ENCODE measurements at regions not wholly inside any gene's neighbourhood (a gene's known extent, or its start where the extent isn't known, plus 50 kb on each side); places are given as distances from the start of the nearest gene placed in this dataset.

DNA sequence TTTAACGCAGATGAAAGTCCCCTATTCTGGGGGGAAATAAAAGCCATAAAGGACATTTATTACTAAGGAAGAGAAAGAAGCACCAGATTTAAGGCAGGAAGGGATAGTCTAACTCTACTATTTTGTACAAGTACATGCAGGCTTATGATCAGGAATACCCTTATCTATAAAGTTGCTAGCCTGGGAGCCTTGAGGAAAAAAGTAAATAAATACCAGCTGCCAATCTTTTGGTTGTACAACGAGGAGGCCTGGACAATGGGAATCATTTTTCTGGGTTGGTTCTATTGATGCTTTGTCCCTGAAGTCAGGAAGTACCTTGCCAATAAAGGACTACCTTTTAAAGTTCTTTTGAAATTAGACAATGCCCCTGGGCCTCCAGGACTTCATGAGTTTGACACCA, 367.8 kb downstream of the LMO4 start:
- no peaks in the 10 kb centered on the region for H3K4me1 ChIP-seq (ENCODE audit: insufficient read depth, low read length)
- H3K36me3 Mint-ChIP-seq, result peaks cover 0 to 1% of the 10 kb centered on the region in 2 donors
- intact Hi-C loops (cut with micrococcal nuclease), result no loop called here
- H3K4me3 ChIP-seq (ENCODE audit: low read length in 2 of 2), result no peak overlapping the region
- no peaks in the 10 kb centered on the region for H3K4me1 Mint-ChIP-seq
- ChIA-PET CTCF (ENCODE audit: partially characterized antibody) (no interaction called here), POLR2A (ENCODE audit: partially characterized antibody) (no interaction called here)
- H3K27ac Mint-ChIP-seq, result no peak overlapping the region
- H3K36me3 ChIP-seq (ENCODE audit: insufficient read depth, low read length), result no peaks in the 10 kb centered on the region
- H3K9me3 Mint-ChIP-seq, result peaks cover 0 to 16% (median 5%) of the 10 kb centered on the region in 8 donors
- peaks cover 2% of the 10 kb centered on the region in 2 donors for H3K27me3 Mint-ChIP-seq
- DNase-seq, result no peak
- H3K27me3 ChIP-seq (ENCODE audit: insufficient read depth, low read length), result no peaks in the 10 kb centered on the region
- no peak overlapping the region for H3K4me3 Mint-ChIP-seq
- no peak overlapping the region for H3K27ac ChIP-seq (ENCODE audit: low read depth, low read length)
- H3K9me3 ChIP-seq (ENCODE audit: control insufficient read depth in 1 of 2, low read length in 2 of 2), result no peaks in the 10 kb centered on the region

DNA sequence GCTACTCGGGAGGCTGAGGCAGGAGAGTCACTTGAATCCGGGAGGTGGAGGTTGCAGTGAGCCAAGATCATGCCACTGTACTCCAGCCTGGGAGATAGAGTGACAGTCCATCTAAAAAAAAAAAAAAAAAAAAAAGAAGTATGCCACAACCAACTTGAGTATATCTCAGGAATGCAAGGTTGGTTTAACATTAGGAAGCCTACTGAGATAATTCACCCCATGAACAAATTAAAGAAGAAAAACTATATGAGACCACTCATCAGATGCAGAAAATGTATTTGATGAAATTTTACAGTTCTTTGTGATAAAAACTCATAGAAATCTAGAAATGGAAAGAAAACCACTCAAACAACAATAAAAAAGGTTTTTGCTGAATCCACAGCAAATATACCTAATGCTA, 373.8 kb downstream of the LMO4 start:
- Histone ChIP-seq H3K4me1 (ENCODE audit: insufficient read depth, low read length) (no peaks in the 10 kb centered on the region), H3K4me3 (ENCODE audit: low read length in 2 of 2) (no peak overlapping the region), H3K27me3 (ENCODE audit: insufficient read depth, low read length) (no peaks in the 10 kb centered on the region), H3K9me3 (ENCODE audit: control insufficient read depth in 1 of 2, low read length in 2 of 2) (no peaks in the 10 kb centered on the region), H3K36me3 (ENCODE audit: insufficient read depth, low read length) (no peaks in the 10 kb centered on the region), H3K27ac (ENCODE audit: low read depth, low read length) (no peak overlapping the region)
- Mint-ChIP-seq H3K4me3 (no peak overlapping the region), H3K4me1 (no peaks in the 10 kb centered on the region), H3K9me3 (peaks cover 2 to 29% (median 15%) of the 10 kb centered on the region in 8 donors), H3K27ac (no peak overlapping the region), H3K27me3 (peaks cover 0 to 2% of the 10 kb centered on the region in 2 donors), H3K36me3 (peaks cover 1 to 4% of the 10 kb centered on the region in 2 donors)
- ChIA-PET CTCF (ENCODE audit: partially characterized antibody) (no interaction called here), POLR2A (ENCODE audit: partially characterized antibody) (no interaction called here)
- intact Hi-C loops (cut with micrococcal nuclease), result no loop called here
- no peak for DNase-seq

DNA sequence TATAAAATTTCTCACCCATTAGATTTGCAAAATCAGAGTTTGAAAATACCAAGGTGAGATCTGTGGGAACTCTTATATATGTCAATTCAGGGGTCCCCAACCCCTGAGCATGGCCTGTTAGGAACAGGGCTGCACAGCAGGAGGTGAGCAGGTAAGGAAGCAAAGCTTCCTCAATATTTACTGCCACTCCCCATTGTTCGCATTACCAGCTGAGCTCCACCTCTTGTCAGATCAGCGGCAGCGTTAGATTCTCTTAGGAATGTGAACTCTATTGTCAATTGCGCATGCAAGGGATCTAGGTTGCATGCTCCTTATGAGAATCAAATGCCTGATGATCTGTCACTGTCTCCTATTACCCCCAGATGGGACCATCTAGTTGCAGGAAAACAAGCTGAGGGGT, 376.6 kb downstream of the LMO4 start:
- H3K4me1 Mint-ChIP-seq, result no peaks in the 10 kb centered on the region
- intact Hi-C loops (cut with micrococcal nuclease), result no loop called here
- Histone ChIP-seq H3K36me3 (ENCODE audit: insufficient read depth, low read length) (no peaks in the 10 kb centered on the region), H3K4me3 (ENCODE audit: low read length in 2 of 2) (no peak overlapping the region), H3K27ac (ENCODE audit: low read depth, low read length) (no peak overlapping the region), H3K27me3 (ENCODE audit: insufficient read depth, low read length) (no peaks in the 10 kb centered on the region), H3K4me1 (ENCODE audit: insufficient read depth, low read length) (no peaks in the 10 kb centered on the region), H3K9me3 (ENCODE audit: control insufficient read depth in 1 of 2, low read length in 2 of 2) (no peaks in the 10 kb centered on the region)
- peaks cover 2 to 22% (median 12%) of the 10 kb centered on the region in 8 donors for H3K9me3 Mint-ChIP-seq
- H3K4me3 Mint-ChIP-seq, result no peak overlapping the region
- DNase-seq, result no peak
- H3K27me3 Mint-ChIP-seq, result peaks cover 2 to 3% of the 10 kb centered on the region in 2 donors
- no peak overlapping the region for H3K27ac Mint-ChIP-seq
- CTCF ChIA-PET (ENCODE audit: partially characterized antibody), result no interaction called here
- H3K36me3 Mint-ChIP-seq, result peaks cover 1 to 4% of the 10 kb centered on the region in 2 donors
- POLR2A ChIA-PET (ENCODE audit: partially characterized antibody), result no interaction called here

DNA sequence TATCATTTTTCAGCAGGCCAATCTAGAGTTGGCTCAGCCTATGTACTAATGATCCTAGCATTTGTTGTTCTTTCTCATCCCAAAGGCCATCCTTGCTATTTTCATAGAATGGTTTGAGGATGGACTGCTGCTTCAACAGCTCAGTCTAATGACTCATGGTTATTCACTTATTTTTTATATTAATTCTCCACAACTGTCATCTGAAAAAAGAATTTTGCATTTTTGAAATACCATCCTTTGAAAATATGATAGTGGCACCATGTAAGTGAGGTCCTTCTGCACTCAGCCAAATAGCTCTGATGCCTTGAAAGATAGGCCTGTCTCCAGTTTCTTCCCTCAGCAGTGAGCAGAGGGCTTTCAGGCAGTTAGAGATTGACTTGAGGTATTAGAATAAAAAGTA, 377.5 kb downstream of the LMO4 start:
- Histone ChIP-seq H3K36me3 (ENCODE audit: insufficient read depth, low read length) (no peaks in the 10 kb centered on the region), H3K27me3 (ENCODE audit: insufficient read depth, low read length) (no peaks in the 10 kb centered on the region), H3K27ac (ENCODE audit: low read depth, low read length) (no peak overlapping the region), H3K9me3 (ENCODE audit: control insufficient read depth in 1 of 2, low read length in 2 of 2) (no peaks in the 10 kb centered on the region), H3K4me3 (ENCODE audit: low read length in 2 of 2) (no peak overlapping the region), H3K4me1 (ENCODE audit: insufficient read depth, low read length) (no peaks in the 10 kb centered on the region)
- CTCF ChIA-PET (ENCODE audit: partially characterized antibody), result no interaction called here
- no peak for DNase-seq
- intact Hi-C loops (cut with micrococcal nuclease), result no loop called here
- Mint-ChIP-seq H3K27me3 (peaks cover 3% of the 10 kb centered on the region in 2 donors), H3K36me3 (peaks cover 0 to 4% of the 10 kb centered on the region in 2 donors), H3K9me3 (peaks cover 2 to 13% (median 8%) of the 10 kb centered on the region in 8 donors), H3K4me3 (no peak overlapping the region), H3K27ac (no peak overlapping the region), H3K4me1 (no peaks in the 10 kb centered on the region)
- POLR2A ChIA-PET (ENCODE audit: partially characterized antibody), result no interaction called here

DNA sequence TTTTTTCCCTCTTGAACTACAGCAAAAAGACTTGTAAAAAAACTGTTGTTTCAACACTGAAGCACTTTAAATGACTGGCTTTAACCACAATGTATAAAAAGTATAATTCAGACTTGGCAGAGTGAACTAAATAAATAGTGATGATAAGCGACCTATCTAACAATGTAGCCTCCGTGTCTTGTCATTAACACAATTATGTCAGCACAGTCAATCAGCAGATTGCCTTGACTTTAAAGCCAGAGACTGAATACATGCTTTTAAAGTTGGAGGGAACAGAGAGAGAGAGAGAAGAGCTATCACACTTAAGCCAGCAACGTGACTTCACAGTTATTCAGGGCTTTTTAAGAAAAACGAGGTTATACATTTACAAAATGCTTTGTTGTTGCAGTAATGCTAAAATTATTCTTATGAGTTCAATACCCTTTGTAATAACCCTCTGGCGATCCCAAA, 378.1 kb downstream of the LMO4 start:
- ChIA-PET CTCF (ENCODE audit: partially characterized antibody) (no interaction called here), POLR2A (ENCODE audit: partially characterized antibody) (no interaction called here)
- H3K27me3 ChIP-seq (ENCODE audit: insufficient read depth, low read length), result no peaks in the 10 kb centered on the region
- no peaks in the 10 kb centered on the region for H3K4me1 ChIP-seq (ENCODE audit: insufficient read depth, low read length)
- no peaks in the 10 kb centered on the region for H3K36me3 ChIP-seq (ENCODE audit: insufficient read depth, low read length)
- peaks cover 3 to 5% of the 10 kb centered on the region in 2 donors for H3K27me3 Mint-ChIP-seq
- H3K4me1 Mint-ChIP-seq, result no peaks in the 10 kb centered on the region
- no peak overlapping the region for H3K4me3 Mint-ChIP-seq
- H3K27ac ChIP-seq (ENCODE audit: low read depth, low read length), result no peak overlapping the region
- no peak overlapping the region for H3K4me3 ChIP-seq (ENCODE audit: low read length in 2 of 2)
- DNase-seq, result no peak
- peaks cover 0 to 2% of the 10 kb centered on the region in 2 donors for H3K36me3 Mint-ChIP-seq
- H3K27ac Mint-ChIP-seq, result no peak overlapping the region
- peaks cover under 1 to 13% (median 6%) of the 10 kb centered on the region in 8 donors for H3K9me3 Mint-ChIP-seq
- no peaks in the 10 kb centered on the region for H3K9me3 ChIP-seq (ENCODE audit: control insufficient read depth in 1 of 2, low read length in 2 of 2)
- intact Hi-C loops (cut with micrococcal nuclease), result no loop called here

DNA sequence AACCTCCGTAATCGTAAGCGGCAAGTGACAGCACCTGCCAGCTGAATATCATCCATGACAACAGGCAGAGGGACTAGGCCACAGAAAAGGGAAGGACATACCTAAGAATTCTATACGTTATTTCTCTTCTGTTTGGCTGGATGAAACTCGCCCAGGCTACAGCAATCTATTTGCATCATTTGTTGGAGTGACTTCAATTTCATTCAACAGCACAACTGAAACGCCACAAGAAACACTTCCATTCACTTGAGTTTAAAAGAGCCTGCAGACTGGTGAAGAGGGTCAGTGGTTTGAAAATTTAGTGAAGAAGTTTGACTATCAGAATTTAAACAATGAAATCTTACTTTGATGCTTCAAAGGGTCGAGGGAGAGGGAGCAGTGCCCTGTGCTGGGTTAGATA, 378.7 kb downstream of the LMO4 start:
- POLR2A ChIA-PET (ENCODE audit: partially characterized antibody), result no interaction called here

DNA sequence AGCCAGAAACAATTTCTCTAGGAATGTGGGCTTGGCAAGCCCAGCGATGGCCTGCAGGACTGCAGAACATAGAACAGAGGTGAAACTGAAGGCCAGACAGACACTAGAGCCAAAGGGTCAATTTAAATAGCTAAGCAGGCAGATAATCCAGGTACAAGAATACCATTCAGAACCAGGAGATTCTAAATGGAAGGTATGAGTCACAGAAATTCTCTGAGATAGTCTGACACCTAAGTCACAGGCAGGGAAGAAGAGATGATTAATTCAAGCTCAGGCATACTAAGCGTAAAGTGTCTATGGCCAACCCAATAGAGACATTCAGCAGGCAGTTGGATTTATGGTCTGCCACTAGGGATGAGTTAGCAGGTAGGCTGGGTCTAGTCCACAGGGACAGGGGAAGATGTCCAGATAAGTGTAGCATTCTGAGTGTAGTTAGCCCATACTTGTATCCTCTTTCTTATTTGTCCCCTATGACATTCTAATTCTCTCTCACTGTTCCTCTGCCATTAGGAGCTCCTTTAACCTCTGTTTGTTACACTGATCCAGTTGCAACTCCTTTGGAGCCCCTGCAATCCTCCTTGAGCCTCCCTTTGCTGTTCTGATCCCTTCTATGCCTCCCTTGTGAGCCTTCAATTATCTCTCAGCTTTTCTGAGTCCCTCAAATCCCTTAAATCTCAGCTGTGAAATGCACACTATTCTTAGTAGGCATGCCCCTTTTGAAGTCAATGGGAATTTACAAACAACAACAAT, 383.8 kb downstream of the LMO4 start:
- CTCF ChIA-PET (ENCODE audit: partially characterized antibody), result no interaction called here
- POLR2A ChIA-PET (ENCODE audit: partially characterized antibody), result no interaction called here
- no peak for DNase-seq
- no peak overlapping the region for H3K4me3 Mint-ChIP-seq
- H3K4me3 ChIP-seq (ENCODE audit: low read length in 2 of 2), result no peak overlapping the region
- H3K4me1 Mint-ChIP-seq, result no peaks in the 10 kb centered on the region
- H3K9me3 Mint-ChIP-seq, result no peaks in the 10 kb centered on the region
- H3K27me3 Mint-ChIP-seq, result peaks cover 5 to 6% of the 10 kb centered on the region in 2 donors
- H3K36me3 Mint-ChIP-seq, result no peaks in the 10 kb centered on the region
- no peaks in the 10 kb centered on the region for H3K27me3 ChIP-seq (ENCODE audit: insufficient read depth, low read length)
- H3K36me3 ChIP-seq (ENCODE audit: insufficient read depth, low read length), result no peaks in the 10 kb centered on the region
- no peak overlapping the region for H3K27ac ChIP-seq (ENCODE audit: low read depth, low read length)
- H3K27ac Mint-ChIP-seq, result no peak overlapping the region
- H3K4me1 ChIP-seq (ENCODE audit: insufficient read depth, low read length), result no peaks in the 10 kb centered on the region
- intact Hi-C loops (cut with micrococcal nuclease), result no loop called here
- H3K9me3 ChIP-seq (ENCODE audit: control insufficient read depth in 1 of 2, low read length in 2 of 2), result no peaks in the 10 kb centered on the region

More for the DNA sequence above, 378.7 kb downstream of the LMO4 start:
- no peak for DNase-seq
- Histone ChIP-seq H3K4me3 (ENCODE audit: low read length in 2 of 2) (no peak overlapping the region), H3K36me3 (ENCODE audit: insufficient read depth, low read length) (no peaks in the 10 kb centered on the region), H3K27me3 (ENCODE audit: insufficient read depth, low read length) (no peaks in the 10 kb centered on the region), H3K9me3 (ENCODE audit: control insufficient read depth in 1 of 2, low read length in 2 of 2) (no peaks in the 10 kb centered on the region), H3K4me1 (ENCODE audit: insufficient read depth, low read length) (no peaks in the 10 kb centered on the region), H3K27ac (ENCODE audit: low read depth, low read length) (no peak overlapping the region)
- CTCF ChIA-PET (ENCODE audit: partially characterized antibody), result no interaction called here
- Mint-ChIP-seq H3K9me3 (peaks cover 0 to 8% (median 3%) of the 10 kb centered on the region in 8 donors), H3K27ac (no peak overlapping the region), H3K27me3 (peaks cover 3 to 5% of the 10 kb centered on the region in 2 donors), H3K4me1 (no peaks in the 10 kb centered on the region), H3K36me3 (no peaks in the 10 kb centered on the region), H3K4me3 (no peak overlapping the region)
- intact Hi-C loops (cut with micrococcal nuclease), result no loop called here

All from CD4-positive, alpha-beta memory T cell (primary cell).